ENCODE measurements at regions not wholly inside any gene's neighbourhood (a gene's known extent, or its start where the extent isn't known, plus 50 kb on each side); places are given as distances from the start of the nearest gene placed in this dataset.

DNA sequence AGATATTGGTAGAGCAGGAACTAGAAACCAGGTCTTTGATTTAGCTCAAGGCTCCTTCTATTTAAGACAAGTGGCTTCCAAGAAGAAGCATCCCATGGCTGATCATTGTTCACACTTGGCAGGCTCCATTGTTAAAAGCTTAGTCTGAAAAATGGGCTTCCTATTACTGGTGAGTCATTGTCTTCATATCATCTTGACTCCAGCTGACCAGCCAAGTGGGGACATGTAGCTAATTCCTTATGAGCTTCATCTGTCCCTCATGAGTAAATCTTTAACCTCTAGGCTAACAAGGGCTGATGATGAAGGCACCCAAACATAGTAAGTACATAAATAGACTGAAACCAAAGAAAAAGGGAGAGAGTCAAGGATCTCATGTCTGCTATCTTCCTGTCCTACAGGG lies 530.3 kb upstream of the KLF4 start:
- peak; percentile 47 for DNase-seq (ENCODE audit: low read depth)
- FAIRE-seq: no peak
- TF ChIP-seq CTCF (IDR thresholded peaks at IDR 0.05; ENCODE audit: insufficient read depth, low read length, severe bottlenecking): no peak
- H3K36me3 ChIP-seq (ENCODE audit: control insufficient read depth, insufficient read depth, low read length): no peaks in the 10 kb centered on the region
- H3K27me3 ChIP-seq (ENCODE audit: control insufficient read depth, insufficient read depth, low read length): no peaks in the 10 kb centered on the region
- H3K4me3 ChIP-seq (ENCODE audit: low read depth, low read length): no peak overlapping the region

DNA sequence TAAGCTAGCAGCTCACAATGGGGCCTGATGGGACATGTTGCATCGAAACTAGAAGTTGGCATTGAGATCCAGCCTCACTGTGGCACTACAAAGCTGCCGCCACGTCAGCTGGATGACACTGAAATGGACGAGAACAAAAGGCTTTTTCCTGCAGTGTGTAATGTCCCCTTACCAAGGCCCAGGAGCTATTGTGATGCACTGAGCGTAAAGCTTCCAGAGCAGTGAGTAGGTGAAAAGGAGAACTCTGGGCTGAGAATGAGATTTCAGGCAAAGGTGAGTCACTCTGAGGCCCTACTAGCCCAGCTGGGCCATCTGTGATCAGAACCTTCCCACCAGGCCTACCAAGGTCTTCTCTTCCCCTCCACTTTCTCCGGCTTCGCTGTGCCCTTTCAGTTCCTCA lies 528.1 kb upstream of the KLF4 start:
- Histone ChIP-seq H3K27me3 (ENCODE audit: control insufficient read depth, insufficient read depth, low read length) (no peaks in the 10 kb centered on the region), H3K36me3 (ENCODE audit: control insufficient read depth, insufficient read depth, low read length) (no peaks in the 10 kb centered on the region), H3K4me3 (ENCODE audit: low read depth, low read length) (no peak overlapping the region)
- peak; percentile 69 for DNase-seq (ENCODE audit: low read depth)
- peak; percentile 97 for FAIRE-seq
- TF ChIP-seq CTCF (IDR thresholded peaks at IDR 0.05; ENCODE audit: insufficient read depth, low read length, severe bottlenecking): no peak

GRCh38 chr9:108016446-108016845 lies 526.9 kb upstream of the KLF4 start:
- no peak for TF ChIP-seq CTCF (IDR thresholded peaks at IDR 0.05; ENCODE audit: insufficient read depth, low read length, severe bottlenecking)
- Histone ChIP-seq H3K27me3 (ENCODE audit: control insufficient read depth, insufficient read depth, low read length) (no peaks in the 10 kb centered on the region), H3K4me3 (ENCODE audit: low read depth, low read length) (no peak overlapping the region), H3K36me3 (ENCODE audit: control insufficient read depth, insufficient read depth, low read length) (no peaks in the 10 kb centered on the region)
- DNase-seq (ENCODE audit: low read depth) (no peak), FAIRE-seq (no peak)

GRCh38 chr9:108015690-108016089 lies 526.1 kb upstream of the KLF4 start:
- DNase-seq (ENCODE audit: low read depth) (no peak), FAIRE-seq (no peak)
- Histone ChIP-seq H3K36me3 (ENCODE audit: control insufficient read depth, insufficient read depth, low read length) (no peaks in the 10 kb centered on the region), H3K4me3 (ENCODE audit: low read depth, low read length) (no peak overlapping the region), H3K27me3 (ENCODE audit: control insufficient read depth, insufficient read depth, low read length) (no peaks in the 10 kb centered on the region)
- no peak for TF ChIP-seq CTCF (IDR thresholded peaks at IDR 0.05; ENCODE audit: insufficient read depth, low read length, severe bottlenecking)

DNA sequence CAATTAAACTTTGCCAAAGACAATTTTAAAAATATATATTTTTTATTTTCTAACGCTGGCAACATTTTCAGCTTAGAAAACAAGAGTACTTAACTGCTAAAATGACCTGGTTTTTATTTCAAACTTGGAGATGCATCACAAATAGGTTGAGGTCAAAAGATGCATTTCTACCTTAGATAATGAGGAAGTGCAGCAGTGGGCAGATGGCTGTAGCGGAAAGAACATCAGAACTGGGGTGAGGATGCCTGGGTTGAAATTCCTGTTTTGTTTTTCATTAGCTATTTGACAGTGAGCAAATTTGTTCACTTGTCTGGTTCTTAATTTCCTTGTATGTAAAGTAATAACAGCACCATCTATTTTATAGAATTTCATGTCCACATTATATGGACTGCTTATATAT lies 524.8 kb upstream of the KLF4 start:
- DNase-seq (ENCODE audit: low read depth): no peak
- no peak for TF ChIP-seq CTCF (IDR thresholded peaks at IDR 0.05; ENCODE audit: insufficient read depth, low read length, severe bottlenecking)
- Histone ChIP-seq H3K27me3 (ENCODE audit: control insufficient read depth, insufficient read depth, low read length) (no peaks in the 10 kb centered on the region), H3K36me3 (ENCODE audit: control insufficient read depth, insufficient read depth, low read length) (no peaks in the 10 kb centered on the region), H3K4me3 (ENCODE audit: low read depth, low read length) (no peak overlapping the region)
- no peak for FAIRE-seq

GRCh38 chr9:108012886-108013665 lies 523.5 kb upstream of the KLF4 start:
- no peak for DNase-seq (ENCODE audit: low read depth)
- no peak overlapping the region for H3K4me3 ChIP-seq (ENCODE audit: low read depth, low read length)
- no peak for FAIRE-seq
- no peaks in the 10 kb centered on the region for H3K27me3 ChIP-seq (ENCODE audit: control insufficient read depth, insufficient read depth, low read length)
- TF ChIP-seq CTCF (IDR thresholded peaks at IDR 0.05; ENCODE audit: insufficient read depth, low read length, severe bottlenecking): no peak
- H3K36me3 ChIP-seq (ENCODE audit: control insufficient read depth, insufficient read depth, low read length): no peaks in the 10 kb centered on the region

All from bronchial epithelial cell (primary cell).